HG03565 (cell line): ENCODE measurements at regions not wholly inside any gene's neighbourhood (a gene's known extent, or its start where the extent isn't known, plus 50 kb on each side); places are given as distances from the start of the nearest gene placed in this dataset.

Experiments
- ATAC-seq: cut with Tn5 transposase; IDR thresholded peaks from one replicate; pipeline ENCODE4 v1.9.1; 2021; ENCODE audit warnings: mild to moderate bottlenecking, moderate library complexity; ENCODE audit not compliant: unreplicated experiment

DNA sequence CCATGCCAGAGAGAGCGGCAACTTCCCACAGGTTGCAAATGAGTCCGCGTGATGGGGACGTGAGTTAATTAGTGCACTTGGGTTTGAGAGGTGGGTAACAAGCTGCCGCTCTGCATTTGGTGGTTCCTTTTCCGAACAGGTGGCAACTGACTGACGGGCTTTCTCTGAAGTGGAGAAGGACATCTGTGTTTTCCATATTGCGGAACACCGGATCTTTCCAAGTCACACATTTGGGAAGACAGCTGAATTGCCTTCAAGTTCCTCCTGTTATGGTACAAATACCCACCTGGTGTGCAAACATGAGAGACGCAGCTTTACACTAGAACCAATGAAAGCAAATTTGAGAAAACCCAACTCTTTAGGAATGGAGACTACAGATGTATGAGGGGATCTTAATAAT is 451.3 kb upstream of the ZFHX3 start:
- ATAC-seq: no peak

DNA sequence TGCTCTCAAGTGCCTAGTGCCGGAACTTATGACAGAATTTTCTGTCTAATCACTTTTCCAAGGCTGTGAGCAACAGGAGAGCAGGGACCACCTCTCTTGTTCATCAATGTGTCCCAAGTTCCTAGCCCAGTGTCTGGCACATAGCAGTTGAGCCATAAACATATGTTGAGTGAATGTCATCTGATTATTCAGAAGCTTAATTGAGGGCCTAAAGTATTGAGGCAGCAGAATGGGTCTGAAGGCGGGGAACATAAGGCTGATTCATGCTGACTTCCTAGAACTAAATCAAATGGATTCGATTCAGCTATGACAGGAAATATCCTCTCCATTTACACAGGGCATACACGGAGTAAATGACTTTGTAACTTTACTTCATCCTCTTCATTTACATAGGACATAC is 438.0 kb upstream of the ZFHX3 start:
- ATAC-seq: no peak

DNA sequence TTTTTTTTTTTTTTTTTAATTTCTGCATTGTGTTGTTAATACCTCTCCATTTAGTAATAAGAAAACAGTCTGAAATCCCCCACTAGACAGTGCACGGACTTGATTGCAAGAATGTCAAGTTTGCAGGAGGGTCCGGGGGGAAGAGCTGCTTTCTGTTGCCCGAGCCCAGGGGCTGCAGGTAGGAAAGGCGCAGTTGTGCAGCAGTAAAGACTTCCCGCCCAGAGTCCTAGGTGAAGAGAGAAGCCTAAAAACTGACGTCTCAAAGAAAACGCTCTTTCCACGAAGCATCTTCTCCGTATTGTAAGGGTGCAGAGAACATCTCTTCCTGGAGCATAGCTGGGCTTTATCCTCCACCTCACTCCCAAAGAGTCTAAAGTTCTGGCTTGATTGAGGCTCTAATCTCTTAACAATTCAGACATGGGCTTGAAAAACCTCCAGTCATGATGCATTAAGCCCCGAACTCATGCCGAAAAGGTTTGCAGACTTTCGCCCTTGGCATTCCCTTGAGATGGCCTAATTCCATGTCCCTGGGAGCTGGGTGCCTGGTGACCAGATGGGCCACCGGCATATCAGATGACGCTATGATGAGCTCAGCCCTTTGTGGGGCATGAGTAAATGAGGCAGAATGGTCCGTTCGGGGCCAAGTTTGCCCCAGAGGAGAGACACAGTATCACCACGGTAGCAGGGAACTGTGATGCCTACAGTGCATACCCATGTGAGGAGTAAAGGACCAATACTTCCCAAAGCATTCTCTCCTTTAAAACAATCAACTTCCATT is 436.2 kb upstream of the ZFHX3 start:
- ATAC-seq: no peak

DNA sequence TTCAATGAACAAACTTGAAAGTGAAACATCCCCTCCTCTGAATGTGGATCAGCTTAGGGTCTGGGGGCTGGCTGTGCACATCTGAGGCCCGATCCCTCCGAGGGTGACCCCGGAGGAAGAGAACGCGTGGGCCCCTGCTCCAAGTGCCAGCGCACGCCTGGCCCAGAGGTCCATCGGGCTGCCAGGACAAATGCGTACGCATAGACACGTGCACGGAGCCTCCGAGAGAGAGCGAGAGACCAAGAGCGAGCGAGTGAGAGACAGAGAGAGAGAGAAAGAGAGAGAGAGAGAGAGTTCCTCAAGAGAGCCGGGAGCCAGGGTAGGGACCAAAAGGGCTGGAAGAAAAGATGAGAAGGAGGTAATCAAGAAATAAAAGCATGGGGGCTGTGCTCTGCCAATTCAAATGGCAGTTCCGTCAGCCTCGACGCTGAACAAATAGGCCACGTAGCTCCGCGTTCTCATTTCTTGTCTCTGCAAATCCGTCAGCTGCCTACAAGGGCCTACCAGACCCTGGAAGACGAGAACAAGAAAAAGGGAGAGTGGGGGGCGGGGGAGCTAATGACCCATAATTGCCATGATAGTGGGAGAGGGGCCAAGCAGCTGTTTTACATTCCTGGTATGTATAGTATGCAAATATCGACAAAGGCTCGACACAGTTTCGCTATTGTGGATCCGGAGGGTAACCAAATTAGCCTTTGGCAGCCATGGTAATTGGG is 435.3 kb upstream of the ZFHX3 start:
- ATAC-seq: no peak

DNA sequence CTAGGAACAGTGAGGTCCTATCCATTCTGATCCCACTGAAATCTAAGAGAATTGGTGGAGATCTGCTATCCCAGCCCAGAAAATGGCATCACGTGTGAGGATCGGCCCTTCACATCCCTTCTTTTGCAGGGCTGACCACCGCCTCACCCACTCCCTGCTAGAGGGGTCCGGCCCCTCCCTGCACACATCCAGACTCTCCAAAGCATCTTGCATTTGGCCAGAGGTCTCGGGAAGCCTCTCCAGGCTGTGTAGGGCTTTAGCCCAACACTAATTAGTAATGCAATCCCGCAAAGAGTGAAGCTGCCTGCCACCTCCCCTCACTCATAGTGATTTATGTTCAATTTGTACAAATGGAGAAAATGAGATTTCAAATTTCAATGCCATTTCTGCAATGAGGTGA is 434.4 kb upstream of the ZFHX3 start:
- no peak for ATAC-seq

DNA sequence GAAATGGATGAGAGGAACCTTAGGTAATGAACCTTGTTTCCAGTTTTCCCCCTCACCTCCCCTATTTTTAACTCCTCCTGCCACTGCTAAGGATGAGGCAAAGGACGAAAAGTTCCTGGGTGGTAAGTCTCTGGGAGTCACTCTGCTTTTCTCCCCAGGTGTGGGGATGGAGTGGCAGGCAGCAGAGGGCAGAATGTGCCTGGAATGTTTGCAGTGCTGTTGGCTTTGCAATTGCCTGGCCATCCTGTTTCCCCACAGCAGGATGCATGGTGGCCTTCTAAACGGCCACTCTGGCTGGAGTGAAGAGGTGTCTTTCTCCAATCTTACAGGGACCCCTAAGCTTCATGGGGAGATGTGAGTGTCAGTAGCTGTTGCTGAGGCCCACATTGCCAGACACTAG is 432.5 kb upstream of the ZFHX3 start:
- no peak for ATAC-seq

DNA sequence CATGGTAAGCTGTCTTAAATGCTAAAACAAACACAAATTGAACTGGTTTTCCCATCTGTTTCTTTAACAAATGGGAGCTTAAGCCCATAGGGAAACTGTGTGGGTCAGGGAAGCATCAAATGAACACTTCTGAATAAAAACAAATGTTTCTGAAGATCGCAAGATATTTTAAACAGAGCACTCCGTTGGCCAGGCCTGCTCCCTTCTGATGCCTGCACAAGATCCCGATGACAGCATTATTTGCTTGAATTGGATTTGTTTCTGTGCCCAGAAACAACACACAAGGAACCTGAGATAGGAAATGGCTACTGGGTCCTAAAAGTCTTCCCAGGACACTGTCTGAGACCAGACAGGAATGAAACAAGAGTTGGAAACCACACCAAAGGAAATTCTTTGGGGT is 425.8 kb upstream of the ZFHX3 start:
- no peak for ATAC-seq

DNA sequence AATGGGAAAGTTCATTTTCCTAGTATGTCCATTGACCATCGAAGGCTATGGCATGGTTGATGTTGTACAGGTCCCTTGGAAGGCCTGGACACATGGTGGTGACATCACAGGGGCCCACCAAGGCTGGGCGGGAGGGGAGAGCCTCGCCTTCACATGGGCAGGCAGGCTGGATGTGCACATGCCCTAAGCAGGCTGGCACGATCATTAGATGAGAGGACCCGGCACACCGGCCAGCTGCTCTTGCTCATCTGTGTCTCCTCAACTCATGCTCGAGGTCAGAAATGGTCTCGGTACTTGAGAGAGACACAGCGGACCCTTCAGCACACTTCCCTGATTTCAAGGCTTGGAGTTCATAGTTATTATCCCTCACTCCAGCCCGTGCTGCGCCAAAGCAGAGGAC is 416.9 kb upstream of the ZFHX3 start:
- ATAC-seq: no peak

DNA sequence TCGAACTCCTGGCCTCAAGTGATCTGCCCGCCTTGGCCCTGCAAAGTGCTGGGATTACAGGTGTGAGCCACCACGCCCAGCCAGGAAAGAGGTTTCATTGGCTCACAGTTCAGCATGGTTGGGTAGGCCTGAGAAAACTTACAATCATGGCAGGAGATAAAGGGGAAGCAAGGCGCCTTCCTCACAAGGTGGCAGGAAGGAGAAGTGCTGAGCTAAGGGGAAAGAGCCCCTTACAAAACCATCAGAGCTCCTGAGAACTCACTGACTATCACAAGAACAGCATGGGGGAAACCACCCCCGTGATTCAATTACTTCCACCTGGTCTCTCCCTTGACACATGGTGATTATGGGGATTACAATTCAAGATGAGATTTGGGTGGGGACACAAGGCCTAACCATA is 411.7 kb upstream of the ZFHX3 start:
- ATAC-seq: no peak

DNA sequence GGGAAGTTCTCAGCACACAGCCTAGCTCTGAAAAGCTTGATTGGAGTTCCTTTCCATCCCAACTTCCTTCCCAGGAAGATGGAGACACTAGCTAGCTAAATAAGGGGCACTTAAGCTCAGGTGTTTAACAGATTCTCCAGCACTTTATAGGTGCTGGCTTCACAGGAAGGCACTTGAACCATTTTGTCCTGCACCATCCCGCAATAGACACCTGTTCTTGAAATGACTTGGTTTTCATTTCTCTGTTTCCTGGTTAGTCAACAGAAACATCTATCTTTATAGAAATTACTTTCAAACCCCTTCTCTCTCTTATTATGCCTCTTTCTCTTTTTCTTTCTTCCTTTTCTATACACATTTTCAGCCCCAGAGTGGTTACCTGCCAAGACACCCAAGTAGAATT is 409.9 kb upstream of the ZFHX3 start:
- no peak for ATAC-seq

DNA sequence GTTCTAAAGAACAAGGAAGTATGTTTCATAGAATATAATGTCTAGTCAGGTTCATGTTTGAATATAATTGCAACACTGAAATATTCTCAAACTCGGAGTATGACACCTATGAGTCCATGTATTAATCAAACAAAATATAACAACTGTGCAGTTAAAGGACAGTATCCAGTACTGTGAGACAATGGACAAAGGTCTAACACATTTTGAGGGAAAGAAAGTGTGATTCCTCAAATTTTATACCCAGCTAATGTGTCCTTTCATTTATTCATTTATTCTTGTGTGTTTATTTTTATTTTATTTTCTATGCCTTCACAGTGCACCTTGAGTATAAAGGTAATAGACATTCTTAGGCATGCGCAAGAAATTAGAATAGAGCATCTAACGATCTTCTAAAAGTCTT is 401.0 kb upstream of the ZFHX3 start:
- ATAC-seq: no peak

DNA sequence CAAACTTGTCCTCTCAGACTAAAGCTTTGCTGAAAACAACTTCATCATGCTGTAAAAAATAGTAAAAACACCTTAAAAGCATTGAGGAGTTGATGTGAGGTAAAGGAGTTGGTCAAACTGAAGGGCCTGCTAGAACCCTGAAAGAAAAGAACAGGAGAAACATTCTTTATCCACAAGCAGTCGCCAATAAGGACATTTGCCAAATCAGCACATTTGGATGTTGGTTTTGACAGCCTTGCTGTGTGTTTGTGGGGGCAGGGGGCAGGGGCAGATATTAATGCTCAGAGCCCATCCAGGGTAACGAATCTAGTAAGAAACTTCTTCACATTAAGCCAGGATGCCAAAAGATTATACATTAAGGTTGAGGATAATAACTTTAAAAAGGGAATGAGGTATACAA is 399.9 kb upstream of the ZFHX3 start:
- ATAC-seq: no peak

DNA sequence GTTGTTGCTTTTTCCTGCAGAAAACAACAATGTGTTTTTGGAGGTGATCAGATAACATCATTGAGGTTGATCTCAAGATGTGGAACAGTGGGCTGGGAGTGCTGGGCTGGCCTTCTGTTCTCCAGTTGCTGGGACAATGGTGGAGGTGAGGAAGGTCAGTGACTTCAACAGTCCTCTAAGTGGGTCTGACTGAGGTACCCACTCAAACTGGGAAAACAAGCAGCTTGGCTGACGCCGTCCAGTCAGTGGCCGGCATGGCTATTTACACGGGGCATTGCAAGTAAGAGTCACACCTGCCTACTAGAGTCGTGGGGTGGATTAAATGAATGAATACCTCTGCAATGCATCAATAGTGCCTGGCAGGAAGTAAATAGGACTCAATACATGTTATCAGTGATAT is 386.7 kb upstream of the ZFHX3 start:
- ATAC-seq: no peak

DNA sequence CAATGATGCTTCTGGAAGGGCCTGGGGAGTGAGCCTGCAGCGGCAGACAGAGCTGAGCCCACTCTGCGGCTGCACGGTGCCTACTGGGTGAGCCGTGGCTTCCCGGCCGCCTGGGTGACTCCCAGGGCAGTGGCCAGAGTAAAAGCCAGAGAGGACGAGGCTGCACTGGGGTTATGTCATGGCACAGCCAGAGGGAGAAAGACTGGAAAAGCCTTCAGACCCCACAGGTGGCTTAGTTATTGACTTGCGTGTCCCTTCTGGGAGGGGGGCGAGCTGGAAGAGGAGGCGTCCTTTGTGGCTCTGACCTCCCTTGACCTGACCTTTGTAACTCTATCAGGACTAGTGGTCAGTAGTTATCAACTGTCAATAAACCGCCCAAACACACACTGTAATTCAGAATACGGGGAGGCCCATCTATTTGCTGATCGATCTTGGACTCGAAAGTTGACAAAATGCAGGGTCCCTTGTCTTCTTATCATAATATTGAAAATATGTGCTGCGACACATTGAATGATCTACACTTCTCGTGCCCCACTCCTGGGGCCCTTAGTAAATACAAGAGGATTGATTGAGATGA is 385.9 kb upstream of the ZFHX3 start:
- ATAC-seq: no peak

DNA sequence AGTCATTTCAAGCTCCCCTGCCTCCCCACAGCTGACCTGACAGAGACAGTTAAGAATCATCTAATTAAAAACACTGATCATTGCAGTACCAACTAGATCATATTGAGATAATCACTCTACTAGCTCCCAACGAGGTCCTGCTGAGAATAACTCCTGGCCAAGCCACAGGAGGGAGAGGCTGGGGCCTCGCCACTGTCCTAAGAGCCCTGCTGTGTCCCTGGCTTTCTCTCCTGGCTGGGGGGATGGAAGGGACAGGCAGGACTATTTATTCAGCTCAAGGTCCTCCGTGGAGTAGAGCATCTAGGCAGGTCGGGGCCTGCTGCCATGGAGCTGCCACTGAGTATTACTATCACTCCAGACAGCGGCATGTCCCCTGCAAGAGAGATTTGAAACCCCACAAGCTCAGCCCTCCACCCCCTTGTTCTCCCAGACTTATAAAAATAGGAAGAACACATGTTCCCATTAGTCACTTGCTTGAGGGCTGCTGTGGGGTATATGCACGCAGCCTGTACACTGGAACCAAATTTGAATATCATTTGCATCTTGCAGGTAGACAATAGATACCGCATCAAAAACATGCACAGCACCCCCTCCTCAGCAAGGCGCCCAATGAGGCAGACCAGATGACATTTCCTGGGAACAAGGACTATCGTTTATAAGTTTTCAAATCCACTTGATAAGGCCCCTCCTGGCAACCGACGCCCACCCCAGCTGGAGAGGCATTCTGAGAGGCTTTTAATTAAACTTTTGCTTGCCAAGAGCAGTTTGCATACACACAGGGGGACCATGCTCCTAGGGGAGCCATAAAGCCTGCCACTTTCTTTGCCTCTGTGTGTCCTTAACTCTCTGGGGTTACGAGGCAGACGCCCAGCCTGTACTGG is 385.2 kb upstream of the ZFHX3 start:
- ATAC-seq: no peak

DNA sequence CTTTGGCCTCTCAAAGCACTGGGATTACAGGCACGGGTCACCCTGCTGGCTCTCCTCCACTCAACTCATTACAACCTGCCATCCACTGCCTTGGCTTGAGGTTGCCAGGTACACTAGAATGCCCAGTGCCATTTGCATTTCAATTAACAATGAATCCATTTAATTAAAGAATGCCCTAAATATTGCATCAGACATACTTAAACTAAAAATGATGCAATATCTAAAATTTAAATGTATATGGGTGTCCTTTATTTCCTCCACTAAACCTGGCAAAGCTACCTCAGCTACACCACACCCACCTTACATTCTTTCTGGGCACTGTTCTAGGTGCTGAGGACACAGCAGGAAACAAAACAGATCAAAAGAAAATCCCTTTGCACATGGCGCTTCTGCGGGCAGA is 382.2 kb upstream of the ZFHX3 start:
- no peak for ATAC-seq

DNA sequence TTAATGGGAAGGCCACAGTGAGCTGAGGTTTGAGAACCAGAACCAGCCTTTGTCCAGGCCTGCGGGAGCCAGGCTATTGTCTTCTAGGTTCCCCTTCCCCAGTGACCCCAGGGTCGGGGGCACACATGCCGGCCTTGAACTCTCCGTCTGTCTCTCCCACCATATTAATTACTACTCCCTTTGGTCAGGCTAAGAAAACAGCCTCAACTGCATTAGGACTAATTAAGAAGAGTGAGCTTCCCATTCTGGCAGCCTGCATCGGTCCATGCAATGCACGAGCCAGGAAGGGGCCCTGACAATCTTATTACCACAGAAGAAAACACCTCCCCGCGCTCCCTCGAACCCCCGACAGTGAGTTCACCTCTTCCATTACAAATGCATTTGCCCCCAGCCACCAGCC is 380.2 kb upstream of the ZFHX3 start:
- no peak for ATAC-seq

DNA sequence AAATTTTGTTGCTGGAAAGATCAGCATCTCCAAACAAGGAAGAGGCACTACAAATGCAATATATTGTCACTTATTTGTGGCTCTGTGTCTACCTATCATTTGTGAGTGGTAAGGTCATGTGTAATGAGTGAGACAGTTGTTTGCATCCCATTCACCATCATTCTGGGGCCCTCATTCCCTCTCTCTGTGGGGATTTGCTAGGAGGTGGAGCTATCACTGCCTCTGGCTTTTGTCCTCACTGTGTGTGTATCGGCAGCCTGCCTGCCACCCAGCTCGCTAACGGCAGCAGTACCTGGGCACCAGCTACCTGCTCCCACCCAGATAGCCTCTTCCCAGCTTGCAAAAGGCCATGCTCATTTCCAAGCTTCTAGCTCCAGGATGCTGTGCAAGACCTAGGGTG is 379.2 kb upstream of the ZFHX3 start:
- ATAC-seq: no peak

DNA sequence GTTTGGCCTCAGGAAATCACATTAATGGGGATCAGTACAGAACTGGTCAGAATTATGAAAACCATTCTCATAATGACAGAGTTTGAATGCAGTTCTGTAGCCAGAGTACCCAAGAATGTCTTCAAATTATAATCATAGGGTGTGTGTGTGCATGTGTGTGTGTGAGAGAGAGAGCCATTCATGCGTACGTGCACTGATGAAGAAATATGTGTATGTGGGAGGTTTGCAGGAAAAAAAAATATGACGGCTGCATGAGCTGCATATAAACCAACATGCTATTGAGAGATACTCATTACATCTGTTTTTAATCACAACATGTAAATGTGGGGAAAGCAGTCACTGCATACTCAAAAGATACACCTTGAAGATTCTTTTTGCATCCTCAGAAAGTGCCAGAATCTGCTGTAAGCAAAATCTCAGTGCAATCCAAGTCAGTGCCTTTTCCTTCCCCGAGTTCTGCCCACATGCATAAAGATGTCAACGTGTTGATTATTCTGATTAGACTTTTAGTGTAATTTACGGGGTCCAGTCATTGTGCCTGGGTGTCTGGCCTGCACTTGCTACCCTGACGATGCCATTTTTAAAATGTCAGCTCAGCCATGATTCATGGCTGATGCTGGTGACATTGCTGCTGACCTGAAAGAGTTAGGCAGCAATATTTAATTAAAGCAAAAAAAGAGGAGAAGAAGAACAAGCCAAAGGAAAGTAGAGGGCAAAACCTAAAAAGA is 378.7 kb upstream of the ZFHX3 start:
- ATAC-seq: no peak

DNA sequence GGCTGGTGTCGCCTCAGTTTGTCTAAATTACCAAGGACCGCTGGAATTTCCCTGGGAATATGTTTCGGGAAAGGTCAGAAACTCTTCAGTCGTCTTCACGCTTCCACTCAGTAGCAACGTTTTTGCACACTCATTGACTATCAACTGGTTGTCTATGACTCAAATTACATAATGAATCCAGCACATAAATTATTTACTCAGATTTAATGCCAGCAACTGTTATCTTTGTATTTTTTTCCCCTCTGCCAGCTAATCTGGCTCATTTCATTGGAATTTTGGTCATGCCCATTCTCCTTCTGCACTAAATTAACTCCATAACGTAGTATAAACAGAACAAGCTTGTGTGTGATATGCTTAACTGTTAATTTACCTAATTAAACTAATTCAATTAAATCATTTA is 372.7 kb upstream of the ZFHX3 start:
- ATAC-seq: no peak

DNA sequence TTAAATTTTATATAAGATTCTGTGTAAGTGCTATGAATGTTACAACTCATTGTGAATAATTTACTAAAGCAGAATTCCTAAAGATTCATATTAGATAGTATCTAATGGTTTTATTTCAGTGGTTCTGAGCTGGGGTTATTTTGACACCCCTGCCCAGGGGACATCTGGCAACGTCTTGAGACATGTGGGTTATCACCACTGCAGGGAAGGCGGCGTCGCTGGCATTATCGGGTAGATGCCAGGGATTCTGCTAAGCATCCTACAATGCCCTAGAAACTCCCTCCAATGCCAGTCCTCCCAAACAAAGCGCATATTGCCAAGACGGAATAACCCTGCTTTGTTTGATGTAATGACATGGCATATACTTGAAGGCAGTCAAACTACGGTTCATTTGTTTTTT is 372.3 kb upstream of the ZFHX3 start:
- no peak for ATAC-seq
